GM19463 (cell line): ENCODE measurements at regions not wholly inside any gene's neighbourhood (a gene's known extent, or its start where the extent isn't known, plus 50 kb on each side); places are given as distances from the start of the nearest gene placed in this dataset.
"Not testable (repeated sequence)": the region's sequence is repeated elsewhere in the genome, so short reads cannot be mapped to it uniquely, and the experiment has no call there.

Source experiments
- ATAC-seq: cut with Tn5 transposase; IDR thresholded peaks from one replicate; pipeline ENCODE4 v1.9.1; 2021; ENCODE audit warnings: mild to moderate bottlenecking, moderate library complexity; ENCODE audit not compliant: unreplicated experiment

GRCh38 chr4:148893095-148893494, 450.9 kb upstream of the NR3C2 start:
- no peak for ATAC-seq

GRCh38 chr4:148883891-148884290, 441.7 kb upstream of the NR3C2 start:
- no peak for ATAC-seq

GRCh38 chr4:148883435-148883834, 441.2 kb upstream of the NR3C2 start:
- ATAC-seq: no peak

GRCh38 chr4:148881860-148882643, 439.8 kb upstream of the NR3C2 start:
- ATAC-seq: no peak

- ATAC-seq: no peak
These were observed 432.1 kb upstream of the NR3C2 start for GRCh38 chr4:148874331-148874730.

GRCh38 chr4:148868191-148868590, 426.0 kb upstream of the NR3C2 start:
- ATAC-seq: no peak

- ATAC-seq: no peak
These were observed 424.5 kb upstream of the NR3C2 start for GRCh38 chr4:148866666-148867065.

GRCh38 chr4:148857973-148858534, 415.8 kb upstream of the NR3C2 start:
- ATAC-seq: no peak

GRCh38 chr4:148857239-148857972, 415.2 kb upstream of the NR3C2 start:
- ATAC-seq: no peak

GRCh38 chr4:148854203-148854602, 412.0 kb upstream of the NR3C2 start:
- ATAC-seq: no peak

GRCh38 chr4:148852092-148852699, 410.0 kb upstream of the NR3C2 start:
- no peak for ATAC-seq

- no peak for ATAC-seq
These were observed 408.2 kb upstream of the NR3C2 start for GRCh38 chr4:148850257-148850995.

GRCh38 chr4:148849581-148849980, 407.4 kb upstream of the NR3C2 start:
- no peak for ATAC-seq

- no peak for ATAC-seq
These were observed 405.5 kb upstream of the NR3C2 start for GRCh38 chr4:148847544-148848255.

GRCh38 chr4:148845609-148846008, 403.4 kb upstream of the NR3C2 start:
- no peak for ATAC-seq

- no peak for ATAC-seq
These were observed 401.4 kb upstream of the NR3C2 start for GRCh38 chr4:148843625-148844024.

GRCh38 chr4:148842843-148843242, 400.6 kb upstream of the NR3C2 start:
- ATAC-seq: no peak

- ATAC-seq: not testable (repeated sequence)
These were observed 395.4 kb upstream of the NR3C2 start for GRCh38 chr4:148837571-148837970.

GRCh38 chr4:148834804-148835631, 392.8 kb upstream of the NR3C2 start:
- ATAC-seq: peak; percentile 59
